DND-41 (cell line): ENCODE measurements at regions not wholly inside any gene's neighbourhood (a gene's known extent, or its start where the extent isn't known, plus 50 kb on each side); places are given as distances from the start of the nearest gene placed in this dataset.
"Not testable (repeated sequence)": the region's sequence is repeated elsewhere in the genome, so short reads cannot be mapped to it uniquely, and the experiment has no call there.

Experiments
- ATAC-seq: fragments of 200-7000 bp; cut with Tn5 transposase; 3 replicates; pipeline ENCODE4 v1.9.1; 2021; ENCODE audit warnings: low read depth; ENCODE audit not compliant: insufficient read depth
- DNase-seq: peaks from one replicate; pipeline ENCODE4 v3.0.0-alpha.2; 2020
- H2AFZ ChIP-seq: 2 replicates; pipeline ENCODE4 v1.6.0; 2012; ENCODE audit warnings: low read depth, low read length
- H3K27ac ChIP-seq: 2 replicates; pipeline ENCODE4 v1.5.1; 2012; ENCODE audit warnings: low read length, inconsistent platforms
- H3K27me3 ChIP-seq: fragments of 200-600 bp; sonication (generic); 2 replicates; pipeline ENCODE4 v1.6.0; 2012; ENCODE audit warnings: low read length, mild to moderate bottlenecking, inconsistent platforms; ENCODE audit not compliant: insufficient read depth, poor library complexity
- H3K36me3 ChIP-seq: 2 replicates; pipeline ENCODE4 v1.5.1; 2012; ENCODE audit warnings: low read length, inconsistent platforms; ENCODE audit not compliant: insufficient read depth
- H3K4me1 ChIP-seq: 2 replicates; pipeline ENCODE4 v1.5.1; 2012; ENCODE audit warnings: mild to moderate bottlenecking, low read length; ENCODE audit not compliant: insufficient read depth
- H3K4me2 ChIP-seq: 2 replicates; pipeline ENCODE4 v1.6.0; 2012; ENCODE audit warnings: mild to moderate bottlenecking, moderate library complexity, low read length, inconsistent platforms; ENCODE audit not compliant: insufficient read depth
- H3K4me3 ChIP-seq, 2 experiments: fragments of 200-600 bp in 1 of 2; shearing (Covaris generic) in 1 of 2; 2 replicates each; pipeline ENCODE4 v1.5.1; 2012 to 2016; ENCODE audit warnings: inconsistent platforms in 2 of 2, low read length in 2 of 2, mild to moderate bottlenecking in 2 of 2, low read depth in 1 of 2, moderate library complexity in 1 of 2
- H3K79me2 ChIP-seq: 2 replicates; pipeline ENCODE4 v1.6.0; 2012; ENCODE audit warnings: low read length, inconsistent platforms; ENCODE audit not compliant: insufficient read depth
- H3K9ac ChIP-seq: 2 replicates; pipeline ENCODE4 v1.6.0; 2012; ENCODE audit warnings: low read depth, mild to moderate bottlenecking, inconsistent platforms, low read length, moderate library complexity
- H3K9me3 ChIP-seq: 2 replicates; pipeline ENCODE4 v1.5.1; 2012; ENCODE audit warnings: low read length, moderate library complexity, mild to moderate bottlenecking, inconsistent platforms; ENCODE audit not compliant: insufficient read depth, severe bottlenecking
- H4K20me1 ChIP-seq: 2 replicates; pipeline ENCODE4 v1.6.0; 2012; ENCODE audit warnings: low read length; ENCODE audit not compliant: insufficient read depth
- CTCF ChIP-seq: IDR thresholded peaks from 2 replicates; pipeline ENCODE4 v1.5.1; 2012; ENCODE audit warnings: borderline replicate concordance, low read length, moderate library complexity, mild to moderate bottlenecking; ENCODE audit not compliant: poor library complexity, severe bottlenecking; ENCODE audit errors: extremely low read depth
- EZH2 ChIP-seq: IDR thresholded peaks from 3 replicates; pipeline ENCODE4 v1.6.1; 2012; ENCODE audit warnings: borderline replicate concordance, low read depth, mild to moderate bottlenecking, moderate library complexity, low read length, inconsistent platforms; ENCODE audit not compliant: severe bottlenecking

GRCh38 chrX:126641076-126641475 lies 88.5 kb upstream of the DCAF12L1 start:
- ATAC-seq, H2AFZ ChIP-seq, H3K9ac ChIP-seq, H3K79me2 ChIP-seq, H4K20me1 ChIP-seq, H3K4me1 ChIP-seq, H3K4me2 ChIP-seq, H3K27ac ChIP-seq, H3K9me3 ChIP-seq, H3K27me3 ChIP-seq, H3K36me3 ChIP-seq, H3K4me3 ChIP-seq, DNase-seq: not testable (repeated sequence)

- ATAC-seq, result no peak
- Histone ChIP-seq H3K36me3 (no peaks in the 10 kb centered on the region), H4K20me1 (no peaks in the 10 kb centered on the region), H3K9me3 (no peaks in the 10 kb centered on the region), H3K9ac (no peak overlapping the region), H3K4me3 (no peak overlapping the region), H3K4me1 (no peaks in the 10 kb centered on the region), H2AFZ (no peak overlapping the region), H3K79me2 (no peaks in the 10 kb centered on the region), H3K27ac (no peak overlapping the region), H3K27me3 (no peaks in the 10 kb centered on the region), H3K4me2 (no peak overlapping the region)
- TF ChIP-seq EZH2, result no peak
- TF ChIP-seq CTCF, result no peak
- DNase-seq, result no peak
Measured at GRCh38 chrX:126655061-126655460, 102.4 kb upstream of the DCAF12L1 start.

GRCh38 chrX:126658447-126658846 lies 105.8 kb upstream of the DCAF12L1 start:
- Histone ChIP-seq H3K36me3 (no peaks in the 10 kb centered on the region), H3K27me3 (no peaks in the 10 kb centered on the region), H3K4me3 (no peak overlapping the region), H2AFZ (no peak overlapping the region), H3K9ac (no peak overlapping the region), H3K79me2 (no peaks in the 10 kb centered on the region), H4K20me1 (no peaks in the 10 kb centered on the region), H3K4me1 (no peaks in the 10 kb centered on the region), H3K4me2 (no peak overlapping the region), H3K9me3 (no peaks in the 10 kb centered on the region), H3K27ac (no peak overlapping the region)
- ATAC-seq (no peak), DNase-seq (no peak)
- TF ChIP-seq CTCF (no peak), EZH2 (no peak)

- Histone ChIP-seq H3K27me3 (no peaks in the 10 kb centered on the region), H3K79me2 (no peaks in the 10 kb centered on the region), H3K9ac (no peak overlapping the region), H3K4me2 (no peak overlapping the region), H3K4me3 (no peak overlapping the region), H3K27ac (no peak overlapping the region), H3K4me1 (no peaks in the 10 kb centered on the region), H3K9me3 (no peaks in the 10 kb centered on the region), H3K36me3 (no peaks in the 10 kb centered on the region), H4K20me1 (no peaks in the 10 kb centered on the region), H2AFZ (no peak overlapping the region)
- TF ChIP-seq CTCF, result no peak
- no peak for TF ChIP-seq EZH2
- ATAC-seq (no peak), DNase-seq (no peak)
Measured at GRCh38 chrX:126670258-126670657, 117.6 kb upstream of the DCAF12L1 start.

- H3K27me3 ChIP-seq, H3K4me1 ChIP-seq, H4K20me1 ChIP-seq, H3K4me3 ChIP-seq, H3K9ac ChIP-seq, ATAC-seq, H2AFZ ChIP-seq, H3K4me2 ChIP-seq, H3K36me3 ChIP-seq, H3K27ac ChIP-seq, H3K9me3 ChIP-seq, H3K79me2 ChIP-seq: not testable (repeated sequence)
- peak; percentile 3 for DNase-seq
Measured at GRCh38 chrX:126673366-126673765, 120.8 kb upstream of the DCAF12L1 start.

GRCh38 chrX:126673816-126674491 lies 121.3 kb upstream of the DCAF12L1 start:
- not testable (repeated sequence) for H3K27ac ChIP-seq, H4K20me1 ChIP-seq, H3K79me2 ChIP-seq, H3K9ac ChIP-seq, DNase-seq, H3K4me3 ChIP-seq, H3K4me2 ChIP-seq, H3K9me3 ChIP-seq, H3K36me3 ChIP-seq, H3K27me3 ChIP-seq, ATAC-seq, H3K4me1 ChIP-seq, H2AFZ ChIP-seq
